NK-92 treated with Interleukin-12 subunit alpha and Interleukin-12 subunit beta, amount 100 ng/mL, for 24 hours (cell line): ENCODE measurements at regions not wholly inside any gene's neighbourhood (a gene's known extent, or its start where the extent isn't known, plus 50 kb on each side); places are given as distances from the start of the nearest gene placed in this dataset.
"Not testable (repeated sequence)": the region's sequence is repeated elsewhere in the genome, so short reads cannot be mapped to it uniquely, and the experiment has no call there.

Experiments used
- DNase-seq: peaks from one replicate; lab custom pipeline; 2025; lab: John Stamatoyannopoulos, UW

DNA sequence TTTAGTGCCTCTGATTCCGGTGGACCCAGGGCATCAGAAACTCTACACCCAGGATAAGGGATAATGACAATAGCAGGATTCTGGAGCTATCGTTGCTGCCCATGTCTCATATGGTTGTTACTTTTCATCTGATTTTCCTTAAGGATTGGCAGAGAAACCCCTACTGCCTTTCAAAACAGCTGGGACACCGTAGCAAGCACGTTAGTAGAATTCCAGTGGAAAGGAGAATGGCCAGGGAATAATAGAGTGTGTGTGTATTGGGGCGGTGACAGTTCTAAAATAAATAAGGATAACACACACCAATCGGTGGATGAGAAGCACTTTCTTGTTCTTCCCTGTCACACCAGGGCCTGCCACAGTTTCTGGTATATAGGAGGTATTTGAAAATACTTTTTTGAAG is 251.8 kb downstream of the HAPSTR1 start:
- no peak for DNase-seq

DNA sequence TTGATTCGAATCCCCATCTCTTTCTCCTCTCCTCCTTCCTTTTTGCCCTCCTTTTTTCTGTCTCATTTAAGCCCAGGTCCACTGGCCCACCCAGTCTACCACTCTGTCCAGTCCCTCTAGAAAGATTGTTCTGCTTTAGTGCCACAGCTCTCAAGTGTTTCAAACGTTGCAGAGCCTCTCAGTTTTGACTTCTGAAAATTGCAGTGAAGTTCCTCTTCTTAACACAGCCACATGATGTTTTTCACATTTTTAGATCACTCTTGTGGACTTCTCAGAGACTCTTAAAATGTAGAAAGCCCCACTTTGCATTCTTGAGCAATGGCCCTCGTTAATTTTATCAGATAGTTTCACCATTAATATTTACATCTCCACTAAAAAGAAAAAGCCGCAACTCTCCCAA is 253.1 kb downstream of the HAPSTR1 start:
- no peak for DNase-seq

GRCh38 chr16:9345046-9345445 is 253.6 kb downstream of the HAPSTR1 start:
- no peak for DNase-seq

GRCh38 chr16:9345880-9346279 is 254.4 kb downstream of the HAPSTR1 start:
- DNase-seq, result no peak

GRCh38 chr16:9348912-9349311 is 257.5 kb downstream of the HAPSTR1 start:
- no peak for DNase-seq

DNA sequence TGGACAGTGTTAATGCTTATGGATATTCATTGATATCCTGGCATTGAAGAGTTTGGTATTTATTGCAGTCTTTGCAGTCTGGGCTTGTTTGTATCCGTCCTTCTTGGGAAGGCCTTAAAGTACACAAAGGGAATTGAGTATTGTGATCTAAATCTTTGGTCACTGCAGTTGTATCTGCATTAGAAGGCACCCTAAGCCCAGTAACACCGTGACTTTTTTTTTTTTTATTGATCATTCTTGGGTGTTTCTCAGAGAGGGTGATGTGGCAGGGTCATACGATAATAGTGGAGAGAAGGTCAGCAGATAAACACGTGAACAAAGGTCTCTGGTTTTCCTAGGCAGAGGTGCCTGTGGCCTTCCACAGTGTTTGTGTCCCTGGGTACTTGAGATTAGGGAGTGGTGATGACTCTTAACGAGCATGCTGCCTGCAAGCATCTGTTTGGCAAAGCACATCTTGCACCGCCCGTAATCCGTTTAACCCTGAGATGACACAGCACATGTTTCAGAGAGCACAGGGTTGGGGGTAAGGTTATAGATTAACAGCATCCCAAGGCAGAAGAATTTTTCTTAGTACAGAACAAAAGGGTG is 258.0 kb downstream of the HAPSTR1 start:
- not testable (repeated sequence) for DNase-seq

GRCh38 chr16:9350119-9350799 is 258.8 kb downstream of the HAPSTR1 start:
- DNase-seq, result not testable (repeated sequence)

GRCh38 chr16:9351440-9351839 is 260.0 kb downstream of the HAPSTR1 start:
- DNase-seq, result no peak

- DNase-seq, result no peak
Observed at GRCh38 chr16:9351841-9352434, 260.5 kb downstream of the HAPSTR1 start.

- no peak for DNase-seq
Observed at GRCh38 chr16:9357829-9358228, 266.4 kb downstream of the HAPSTR1 start.

GRCh38 chr16:9360075-9360474 is 268.6 kb downstream of the HAPSTR1 start:
- no peak for DNase-seq

DNA sequence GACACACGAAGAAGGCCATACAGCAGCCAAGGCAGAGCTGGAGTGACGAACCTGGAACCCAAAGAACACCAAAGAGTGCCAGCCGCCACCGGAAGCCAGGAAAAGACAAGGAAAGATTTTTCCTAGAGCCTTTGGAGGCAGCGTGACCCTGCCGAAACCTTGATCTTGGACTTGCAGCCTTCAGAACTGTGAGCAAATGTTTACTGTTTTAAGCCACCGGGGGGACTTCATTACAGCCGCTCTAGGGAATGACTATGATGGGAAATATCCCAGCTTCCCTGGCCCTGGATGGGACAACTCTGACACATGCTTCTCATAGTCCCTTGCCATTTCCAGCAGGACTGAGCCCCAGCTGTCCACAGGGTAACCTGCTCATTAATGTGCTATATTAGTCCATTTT is 270.6 kb downstream of the HAPSTR1 start:
- DNase-seq, result no peak

GRCh38 chr16:9362604-9363003 is 271.2 kb downstream of the HAPSTR1 start:
- DNase-seq, result no peak

- no peak for DNase-seq
Observed at GRCh38 chr16:9363520-9363919, 272.1 kb downstream of the HAPSTR1 start.

GRCh38 chr16:9364721-9365369 is 273.4 kb downstream of the HAPSTR1 start:
- DNase-seq, result no peak

- DNase-seq, result no peak
Observed at GRCh38 chr16:9365370-9365728, 273.9 kb downstream of the HAPSTR1 start.

DNA sequence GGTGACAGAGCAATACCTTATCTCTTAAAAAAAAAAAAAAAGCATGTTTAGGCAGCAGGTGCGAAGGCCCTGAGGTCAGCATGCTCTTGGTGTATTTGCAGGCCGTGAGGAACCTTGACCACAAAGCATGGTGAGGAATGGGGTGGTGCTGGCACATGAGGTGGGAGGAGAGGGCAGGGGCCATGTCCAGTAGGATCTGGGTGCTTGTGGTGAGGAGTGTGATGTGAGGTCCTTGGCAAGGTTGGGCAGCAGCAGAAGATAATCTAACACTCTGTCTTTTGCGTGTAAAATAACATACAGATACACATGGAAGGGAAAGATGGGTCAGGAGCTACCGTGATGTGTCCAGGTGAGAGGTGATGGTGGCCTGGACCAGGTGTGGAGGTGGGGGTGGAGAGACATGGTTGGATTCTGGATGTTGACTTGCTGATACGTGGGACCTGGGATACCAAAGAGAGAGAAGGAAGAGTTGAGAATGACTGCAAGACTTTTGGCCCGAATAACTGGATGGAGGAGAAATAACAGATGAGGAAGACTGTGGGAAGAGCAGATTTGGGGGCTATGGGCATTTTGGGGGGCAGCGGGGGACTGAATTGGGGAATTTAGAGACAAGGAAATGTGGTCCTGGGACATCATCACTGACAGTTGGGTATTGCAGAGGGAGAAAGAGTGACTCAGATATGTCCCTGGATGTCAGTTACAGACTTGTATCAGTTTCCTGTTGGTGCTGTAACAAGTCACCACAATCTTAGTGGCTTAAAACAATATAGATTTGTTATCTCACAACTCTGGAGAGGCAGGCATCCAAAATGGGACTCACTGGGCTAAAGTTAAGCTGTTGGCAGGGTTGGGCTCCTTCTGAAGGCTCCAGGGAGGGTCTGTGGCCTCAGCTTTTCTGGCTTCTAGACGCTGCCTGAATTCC is 274.9 kb downstream of the HAPSTR1 start:
- DNase-seq, result no peak

DNA sequence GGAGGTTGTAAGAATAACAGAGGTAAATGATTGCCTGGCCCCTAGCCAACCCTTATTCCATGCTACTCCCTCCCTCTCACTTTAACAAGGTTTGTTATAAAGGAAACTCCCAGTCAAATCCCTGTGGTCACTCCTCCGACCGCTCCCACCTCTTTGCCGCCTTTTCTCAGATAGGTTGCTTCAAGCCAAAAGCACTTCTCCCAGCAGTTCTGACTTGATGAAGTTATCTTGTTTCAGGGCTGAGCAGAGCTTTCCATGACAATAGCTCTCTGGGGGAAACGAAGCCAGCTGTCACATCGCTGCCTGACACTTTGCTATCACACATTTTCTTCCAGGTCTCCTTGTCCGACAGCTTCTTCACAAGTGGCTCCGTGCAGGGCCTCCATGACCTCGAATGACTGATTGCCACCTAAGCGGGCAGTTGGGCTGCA is 278.6 kb downstream of the HAPSTR1 start:
- no peak for DNase-seq

DNA sequence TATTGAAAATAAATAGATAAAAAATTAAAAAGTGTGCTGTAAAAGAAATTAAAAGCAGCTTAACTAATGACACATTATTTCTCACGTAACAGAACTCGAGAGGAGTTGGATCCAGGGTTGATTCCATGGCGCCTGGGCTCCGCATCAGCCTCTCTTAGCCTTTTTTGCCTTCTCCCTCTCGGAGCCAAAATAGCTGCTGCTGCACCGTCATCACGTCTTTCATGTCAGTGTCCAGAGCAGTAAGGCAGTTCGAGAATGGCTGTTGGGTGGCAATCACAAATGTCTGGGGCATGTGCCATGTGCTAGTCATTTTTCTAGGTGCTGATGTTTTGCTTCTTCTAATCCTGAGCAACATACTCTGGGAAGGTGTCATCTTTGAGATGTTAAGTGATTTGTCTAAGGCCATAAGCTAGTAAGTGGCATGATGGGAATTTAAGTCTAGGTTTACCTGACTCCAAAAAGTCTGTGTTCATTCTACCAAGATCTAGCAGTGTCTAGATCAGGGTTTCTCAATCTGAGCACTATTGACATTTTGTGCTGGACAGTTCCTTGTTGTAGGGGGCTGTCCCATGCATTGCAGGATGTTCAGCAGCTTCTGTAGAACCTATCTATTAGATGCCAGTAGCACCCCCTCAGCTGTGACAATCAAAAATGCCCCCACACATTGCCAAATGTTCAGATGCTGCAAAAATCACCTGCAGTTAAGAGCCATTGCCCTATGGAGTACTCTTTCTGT is 280.4 kb downstream of the HAPSTR1 start:
- no peak for DNase-seq

DNA sequence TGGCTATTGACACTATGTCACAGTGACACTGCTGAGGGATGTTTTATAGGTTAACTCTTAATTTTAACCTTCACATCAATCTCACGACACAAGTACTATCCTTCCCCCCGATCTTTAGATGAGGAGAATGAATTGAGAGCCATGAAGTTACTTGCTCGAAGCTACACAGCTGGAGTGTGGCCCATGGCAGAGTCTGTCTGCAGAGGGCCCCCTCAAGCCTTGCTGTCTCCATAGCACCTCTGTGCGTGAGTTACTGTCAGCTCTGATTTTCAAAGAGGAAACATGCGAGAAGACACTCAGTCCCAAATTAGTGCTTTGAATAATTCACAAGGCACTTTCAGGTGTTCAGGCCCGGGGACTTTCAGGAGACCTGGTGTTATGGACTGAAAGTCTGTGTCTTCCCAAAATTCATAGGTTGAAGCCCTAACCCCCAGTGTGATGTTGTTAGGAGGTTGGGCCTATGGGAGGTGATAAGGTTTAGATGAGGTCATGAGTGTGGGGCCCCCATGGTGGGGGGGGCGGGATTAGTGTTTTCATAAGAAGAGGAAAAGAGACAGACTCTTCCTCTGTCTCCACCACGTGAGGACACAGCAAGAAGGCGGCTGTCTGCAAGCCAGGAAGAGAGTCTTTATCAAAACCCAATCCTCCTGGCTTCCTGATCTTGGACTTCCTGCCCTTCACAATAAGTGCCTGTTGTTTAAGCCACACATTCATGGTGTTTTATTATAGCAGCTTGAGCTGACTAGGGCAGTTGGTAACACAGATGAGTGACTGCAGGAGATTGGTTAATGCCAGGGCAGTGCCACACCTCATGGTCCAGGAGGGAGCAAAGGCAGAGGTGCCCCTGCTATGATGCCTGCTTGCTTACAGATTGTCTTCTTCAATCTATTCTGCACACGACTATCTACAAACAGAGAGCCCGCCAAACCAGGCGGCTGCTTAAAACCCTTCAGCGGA is 281.8 kb downstream of the HAPSTR1 start:
- no peak for DNase-seq
